Left lung (tissue), 4 donors: ENCODE measurements at regions not wholly inside any gene's neighbourhood (a gene's known extent, or its start where the extent isn't known, plus 50 kb on each side); places are given as distances from the start of the nearest gene placed in this dataset.

Experiments
- ATAC-seq: fragments of 200-7000 bp; cut with Tn5 transposase; one replicate; pipeline ENCODE4 v1.9.1; 2020; ENCODE audit warnings: moderate library complexity
- DNase-seq, 4 donors: peaks; one replicate each; pipeline ENCODE4 v3.0.0-alpha.2; 2013 to 2020
- H3K27ac ChIP-seq, 2 donors: fragments of 200-600 bp; sonication (generic) in 1 of 2; one replicate each; pipeline versions ENCODE4 v1.5.0 to v1.8.0; 2020 to 2021
- H3K27me3 ChIP-seq, 2 donors: fragments of 200-600 bp; sonication (generic) in 1 of 2; one replicate each; pipeline versions ENCODE4 v1.5.0 to v1.8.0; 2020 to 2021
- H3K36me3 ChIP-seq, 2 donors: fragments of 200-600 bp; sonication (generic) in 1 of 2; one replicate each; pipeline versions ENCODE4 v1.5.0 to v1.8.0; 2020 to 2021
- H3K4me1 ChIP-seq, 2 donors: fragments of 200-600 bp; one replicate each; pipeline ENCODE4 v1.8.0; 2021
- H3K4me3 ChIP-seq, 2 donors: fragments of 200-600 bp; sonication (generic) in 1 of 2; one replicate each; pipeline versions ENCODE4 v1.5.0 to v1.8.0; 2020 to 2021; ENCODE audit warnings: mild to moderate bottlenecking in 1 of 2
- H3K9me3 ChIP-seq, 2 donors: fragments of 200-600 bp; sonication (generic) in 1 of 2; one replicate each; pipeline versions ENCODE4 v1.5.0 to v1.8.0; 2020 to 2021
- intact Hi-C, 2 donors: fragments of 100-400 bp; cut with DNase I; formaldehyde crosslinking; loops; one replicate each; pipeline versions ENCODE4 v1.11.2 to v1.14.2; 2022
- TF ChIP-seq, protein P1 (sequence below), 2 donors: fragments of 200-600 bp; sonication (generic) in 1 of 2; IDR thresholded peaks; one replicate each; pipeline versions ENCODE4 v1.5.0 to v1.8.0; 2021; ENCODE audit warnings: antibody characterized with exemption in 2 of 2
- donor health status: DM: no; HTN: yes; CAD: no.
- donor health status: DM: no; HTN: no; CAD: no.

DNA sequence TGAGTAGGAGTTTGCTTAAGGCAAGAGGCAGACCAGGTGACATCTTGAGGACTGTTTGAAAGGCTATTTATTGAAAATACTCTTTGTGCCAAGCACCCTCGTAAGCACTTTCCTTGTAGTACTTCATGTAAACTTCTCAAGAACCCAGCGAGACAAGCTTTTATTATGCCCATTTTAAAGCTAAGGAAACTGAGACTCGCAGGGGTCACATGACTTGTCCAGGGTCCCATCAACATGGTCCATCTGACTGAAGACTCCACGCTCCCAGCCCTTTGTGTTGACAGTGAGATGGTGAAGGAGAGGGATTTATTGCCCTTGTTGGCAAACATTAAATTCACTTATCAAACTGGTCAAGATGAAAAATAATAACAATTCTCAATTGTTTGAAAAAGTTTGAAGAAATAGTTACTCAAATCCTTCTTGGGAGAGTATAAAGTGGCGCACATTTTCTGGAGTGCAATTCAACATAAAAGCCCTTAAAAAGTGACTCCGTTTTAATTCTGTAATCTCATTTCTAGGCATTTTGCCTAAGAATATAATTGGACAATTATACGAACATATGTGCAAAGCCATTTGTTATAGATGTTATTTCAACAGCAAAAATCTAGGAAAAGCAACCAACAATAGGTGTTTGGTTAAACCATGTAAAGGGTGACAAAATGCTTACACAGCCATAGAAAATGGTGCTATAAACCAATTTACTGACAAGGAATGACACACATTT lies 270.5 kb upstream of the NCKAP5 start:
- intact Hi-C loops = no loop called here
- DNase-seq = no peak
- Histone ChIP-seq H3K36me3 (no peaks in the 10 kb centered on the region), H3K27ac (no peak overlapping the region), H3K4me3 (no peak overlapping the region), H3K9me3 (no peaks in the 10 kb centered on the region), H3K27me3 (no peaks in the 10 kb centered on the region), H3K4me1 (peaks cover 3 to 5% of the 10 kb centered on the region in 2 donors)
- ATAC-seq = peak; percentile 67
- TF ChIP-seq, protein P1, sequence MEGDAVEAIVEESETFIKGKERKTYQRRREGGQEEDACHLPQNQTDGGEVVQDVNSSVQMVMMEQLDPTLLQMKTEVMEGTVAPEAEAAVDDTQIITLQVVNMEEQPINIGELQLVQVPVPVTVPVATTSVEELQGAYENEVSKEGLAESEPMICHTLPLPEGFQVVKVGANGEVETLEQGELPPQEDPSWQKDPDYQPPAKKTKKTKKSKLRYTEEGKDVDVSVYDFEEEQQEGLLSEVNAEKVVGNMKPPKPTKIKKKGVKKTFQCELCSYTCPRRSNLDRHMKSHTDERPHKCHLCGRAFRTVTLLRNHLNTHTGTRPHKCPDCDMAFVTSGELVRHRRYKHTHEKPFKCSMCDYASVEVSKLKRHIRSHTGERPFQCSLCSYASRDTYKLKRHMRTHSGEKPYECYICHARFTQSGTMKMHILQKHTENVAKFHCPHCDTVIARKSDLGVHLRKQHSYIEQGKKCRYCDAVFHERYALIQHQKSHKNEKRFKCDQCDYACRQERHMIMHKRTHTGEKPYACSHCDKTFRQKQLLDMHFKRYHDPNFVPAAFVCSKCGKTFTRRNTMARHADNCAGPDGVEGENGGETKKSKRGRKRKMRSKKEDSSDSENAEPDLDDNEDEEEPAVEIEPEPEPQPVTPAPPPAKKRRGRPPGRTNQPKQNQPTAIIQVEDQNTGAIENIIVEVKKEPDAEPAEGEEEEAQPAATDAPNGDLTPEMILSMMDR (IDR thresholded peaks at IDR 0.05) = no peak

DNA sequence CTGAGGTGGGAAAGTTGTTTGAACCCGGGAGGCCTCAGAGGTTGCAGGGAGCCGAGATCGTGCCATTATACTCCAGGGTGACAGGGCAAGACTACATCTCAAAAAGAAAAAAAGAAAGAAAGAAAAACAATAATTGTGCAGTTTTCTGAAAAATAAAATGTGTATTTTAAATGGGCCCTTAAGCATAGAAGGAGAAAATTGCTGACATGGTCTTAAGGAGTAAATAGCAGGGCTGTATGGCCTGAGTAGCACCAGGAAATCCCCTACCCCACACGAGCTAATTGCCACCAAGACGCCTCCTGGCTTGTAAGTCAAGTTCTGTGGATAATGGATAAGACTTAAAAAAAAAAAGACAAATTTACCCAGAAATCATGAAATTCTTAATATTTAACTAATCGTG lies 271.4 kb upstream of the NCKAP5 start:
- intact Hi-C loops = no loop called here
- H3K9me3 ChIP-seq = no peaks in the 10 kb centered on the region
- DNase-seq (no peak), ATAC-seq (no peak)
- H3K4me1 ChIP-seq = peaks cover 3 to 8% of the 10 kb centered on the region in 2 donors
- TF ChIP-seq, protein P1 (IDR thresholded peaks at IDR 0.05) = no peak
- no peak overlapping the region for H3K27ac ChIP-seq
- H3K27me3 ChIP-seq = no peaks in the 10 kb centered on the region
- no peak overlapping the region for H3K4me3 ChIP-seq
- H3K36me3 ChIP-seq = no peaks in the 10 kb centered on the region

DNA sequence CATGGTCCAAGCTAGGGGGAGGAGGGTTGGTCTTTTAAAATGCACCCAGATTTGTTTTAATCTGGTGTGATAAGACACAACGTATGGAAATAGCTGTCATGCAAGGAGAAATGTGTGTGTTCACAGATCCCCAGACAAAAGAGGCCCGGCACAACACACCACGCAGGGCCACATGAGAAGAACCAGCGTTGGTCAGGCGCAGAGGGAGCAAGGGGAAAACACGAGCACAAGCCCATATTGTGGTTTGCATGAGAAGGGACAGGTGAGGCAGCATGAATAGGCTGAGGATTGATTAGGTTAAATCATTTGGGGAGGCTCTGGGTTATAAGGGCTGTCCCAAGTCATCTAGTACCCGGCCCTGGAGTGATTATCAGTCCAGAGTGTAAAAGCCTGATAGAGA lies 272.5 kb upstream of the NCKAP5 start:
- ATAC-seq = no peak
- intact Hi-C loops = no loop called here

DNA sequence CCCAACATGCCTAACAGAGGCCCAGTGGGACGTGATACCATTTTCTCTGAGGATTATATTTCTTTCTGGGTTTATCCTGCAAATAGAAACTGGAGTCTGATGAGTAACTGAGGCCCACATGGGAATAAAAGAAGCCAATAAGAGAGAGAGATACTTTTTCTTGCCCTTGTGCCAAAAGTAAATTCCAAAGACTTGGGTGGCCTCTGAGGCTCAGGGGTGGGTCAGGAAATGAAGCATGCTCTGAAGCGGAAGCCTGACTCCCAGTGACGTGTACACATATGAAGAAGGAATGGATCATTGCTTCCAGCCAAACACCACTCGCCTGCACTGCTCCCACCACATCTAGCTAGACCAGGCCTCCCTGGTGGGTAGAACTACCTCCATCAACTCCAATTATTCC lies 273.6 kb upstream of the NCKAP5 start:
- peak overlapping the region in 1 of 2 donors; percentile 48 for H3K27ac ChIP-seq
- DNase-seq (no peak), ATAC-seq (no peak)
- H3K9me3 ChIP-seq = no peaks in the 10 kb centered on the region
- intact Hi-C loops = no loop called here
- TF ChIP-seq, protein P1 (IDR thresholded peaks at IDR 0.05) = no peak
- no peaks in the 10 kb centered on the region for H3K36me3 ChIP-seq
- H3K27me3 ChIP-seq = no peaks in the 10 kb centered on the region
- H3K4me3 ChIP-seq = no peak overlapping the region
- peaks cover 3 to 8% of the 10 kb centered on the region in 2 donors for H3K4me1 ChIP-seq

More for the DNA sequence above, 272.5 kb upstream of the NCKAP5 start:
- Histone ChIP-seq H3K9me3 (no peaks in the 10 kb centered on the region), H3K4me1 (peaks cover 3 to 8% of the 10 kb centered on the region in 2 donors), H3K36me3 (no peaks in the 10 kb centered on the region), H3K4me3 (no peak overlapping the region), H3K27me3 (no peaks in the 10 kb centered on the region), H3K27ac (no peak overlapping the region)
- TF ChIP-seq, protein P1 (IDR thresholded peaks at IDR 0.05) = no peak
- DNase-seq = no peak

DNA sequence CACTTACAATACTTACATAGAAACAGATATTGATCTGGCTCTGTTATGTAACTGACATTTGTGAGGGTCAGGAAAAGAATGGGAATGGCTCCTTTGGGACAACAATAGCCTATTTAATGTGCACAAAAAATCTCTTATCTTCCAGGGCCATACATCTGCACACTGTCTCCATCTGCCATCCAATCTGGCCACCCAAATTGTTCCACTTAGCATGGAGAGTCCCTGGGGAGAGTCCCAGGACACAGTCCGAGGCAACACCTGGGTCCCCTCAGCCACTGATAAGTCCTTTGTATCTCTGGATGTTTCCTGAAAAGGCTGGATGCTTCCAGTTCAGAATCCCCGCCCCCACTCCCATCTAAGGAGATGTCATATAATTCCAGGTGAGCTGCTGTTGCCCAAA lies 274.2 kb upstream of the NCKAP5 start:
- H3K36me3 ChIP-seq = no peaks in the 10 kb centered on the region
- H3K27ac ChIP-seq = peak overlapping the region in 1 of 2 donors; percentile 48
- ATAC-seq (no peak), DNase-seq (no peak)
- H3K4me1 ChIP-seq = peaks cover 3 to 8% of the 10 kb centered on the region in 2 donors
- no peak overlapping the region for H3K4me3 ChIP-seq
- H3K9me3 ChIP-seq = no peaks in the 10 kb centered on the region
- H3K27me3 ChIP-seq = no peaks in the 10 kb centered on the region
- intact Hi-C loops = no loop called here
- TF ChIP-seq, protein P1 (IDR thresholded peaks at IDR 0.05) = no peak
